PC-9 (cell line): ENCODE measurements at regions not wholly inside any gene's neighbourhood (a gene's known extent, or its start where the extent isn't known, plus 50 kb on each side); places are given as distances from the start of the nearest gene placed in this dataset.

Experiments used
- CTCF ChIP-seq: fragments of 200-600 bp; sonication (generic); conservative IDR thresholded peaks from 2 replicates; pipeline ENCODE4 v1.6.1; 2017; ENCODE audit warnings: mixed run types, antibody characterized with exemption, mild to moderate bottlenecking, moderate library complexity
- EZH2 ChIP-seq: fragments of 200-600 bp; sonication (generic); IDR thresholded peaks from 2 replicates; pipeline ENCODE4 v1.8.0; 2017; ENCODE audit warnings: antibody characterized with exemption, low read depth

GRCh38 chr4:59945277-59945676, 1254.8 kb upstream of the ADGRL3 start:
- TF ChIP-seq CTCF, result no peak
- no peak for TF ChIP-seq EZH2
